ENCODE measurements at regions not wholly inside any gene's neighbourhood (a gene's known extent, or its start where the extent isn't known, plus 50 kb on each side); places are given as distances from the start of the nearest gene placed in this dataset.
A peak's percentile ranks its signal among the peaks of the same experiment; 100 is the strongest.

GRCh38 chr18:77522051-77522675 is 272.5 kb downstream of the GALR1 start:
- peak; percentile 10 for DNase-seq

- no peak for DNase-seq
Measured at GRCh38 chr18:77524909-77525308, 275.3 kb downstream of the GALR1 start.

- DNase-seq, result no peak
Measured at GRCh38 chr18:77526962-77527361, 277.3 kb downstream of the GALR1 start.

GRCh38 chr18:77528872-77529271 is 279.2 kb downstream of the GALR1 start:
- DNase-seq, result peak; percentile 59

GRCh38 chr18:77529492-77530176 is 280.0 kb downstream of the GALR1 start:
- DNase-seq, result no peak

GRCh38 chr18:77530732-77531131 is 281.1 kb downstream of the GALR1 start:
- DNase-seq, result no peak

GRCh38 chr18:77539860-77540259 is 290.2 kb downstream of the GALR1 start:
- no peak for DNase-seq

- DNase-seq, result no peak
Measured at GRCh38 chr18:77544792-77545191, 295.1 kb downstream of the GALR1 start.

GRCh38 chr18:77547757-77548156 is 298.1 kb downstream of the GALR1 start:
- no peak for DNase-seq

GRCh38 chr18:77548790-77549420 is 299.3 kb downstream of the GALR1 start:
- DNase-seq, result no peak

GRCh38 chr18:77550625-77551024 is 301.0 kb downstream of the GALR1 start:
- DNase-seq, result no peak

GRCh38 chr18:77551055-77551454 is 301.4 kb downstream of the GALR1 start:
- no peak for DNase-seq

- no peak for DNase-seq
Measured at GRCh38 chr18:77552945-77553344, 303.3 kb downstream of the GALR1 start.

GRCh38 chr18:77554061-77554460 is 304.4 kb downstream of the GALR1 start:
- no peak for DNase-seq

- no peak for DNase-seq
Measured at GRCh38 chr18:77557046-77557587, 307.5 kb downstream of the GALR1 start.

- DNase-seq, result no peak
Measured at GRCh38 chr18:77559274-77559910, 309.7 kb downstream of the GALR1 start.

- DNase-seq, result no peak
Measured at GRCh38 chr18:77560341-77560992, 310.8 kb downstream of the GALR1 start.

- no peak for DNase-seq
Measured at GRCh38 chr18:77566604-77567003, 317.0 kb downstream of the GALR1 start.

GRCh38 chr18:77567205-77567604 is 317.6 kb downstream of the GALR1 start:
- DNase-seq, result no peak

GRCh38 chr18:77571743-77572142 is 322.1 kb downstream of the GALR1 start:
- DNase-seq, result no peak

- DNase-seq, result no peak
Measured at GRCh38 chr18:77572537-77572936, 322.9 kb downstream of the GALR1 start.

GRCh38 chr18:77573571-77573970 is 323.9 kb downstream of the GALR1 start:
- DNase-seq, result no peak

GRCh38 chr18:77590943-77591515 is 341.4 kb downstream of the GALR1 start:
- DNase-seq, result no peak

Data from suppressor macrophage treated with lipopolysaccharide for 4 hours (primary cell).